ENCODE measurements at regions not wholly inside any gene's neighbourhood (a gene's known extent, or its start where the extent isn't known, plus 50 kb on each side); places are given as distances from the start of the nearest gene placed in this dataset.

DNA sequence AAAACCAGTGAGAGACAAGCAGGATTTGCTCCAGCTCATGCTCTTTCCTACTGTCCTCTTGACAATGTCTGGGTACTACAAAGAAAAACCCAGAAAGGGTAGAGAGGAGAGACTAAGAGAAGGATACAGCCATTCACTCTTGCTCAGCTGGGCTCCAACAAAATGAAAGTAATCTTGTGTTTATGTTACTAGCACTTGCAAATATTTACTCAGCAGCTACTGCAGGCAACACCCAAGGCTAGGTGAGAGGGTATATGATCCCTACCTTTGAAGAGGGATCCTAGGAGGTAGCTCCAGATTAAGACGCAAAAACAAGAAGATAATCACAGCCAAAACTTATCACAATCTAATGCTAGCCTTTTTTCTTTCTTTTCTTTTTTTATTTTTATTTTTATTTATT is 329.6 kb upstream of the ACVR2A start:
- TF ChIP-seq, protein P1, sequence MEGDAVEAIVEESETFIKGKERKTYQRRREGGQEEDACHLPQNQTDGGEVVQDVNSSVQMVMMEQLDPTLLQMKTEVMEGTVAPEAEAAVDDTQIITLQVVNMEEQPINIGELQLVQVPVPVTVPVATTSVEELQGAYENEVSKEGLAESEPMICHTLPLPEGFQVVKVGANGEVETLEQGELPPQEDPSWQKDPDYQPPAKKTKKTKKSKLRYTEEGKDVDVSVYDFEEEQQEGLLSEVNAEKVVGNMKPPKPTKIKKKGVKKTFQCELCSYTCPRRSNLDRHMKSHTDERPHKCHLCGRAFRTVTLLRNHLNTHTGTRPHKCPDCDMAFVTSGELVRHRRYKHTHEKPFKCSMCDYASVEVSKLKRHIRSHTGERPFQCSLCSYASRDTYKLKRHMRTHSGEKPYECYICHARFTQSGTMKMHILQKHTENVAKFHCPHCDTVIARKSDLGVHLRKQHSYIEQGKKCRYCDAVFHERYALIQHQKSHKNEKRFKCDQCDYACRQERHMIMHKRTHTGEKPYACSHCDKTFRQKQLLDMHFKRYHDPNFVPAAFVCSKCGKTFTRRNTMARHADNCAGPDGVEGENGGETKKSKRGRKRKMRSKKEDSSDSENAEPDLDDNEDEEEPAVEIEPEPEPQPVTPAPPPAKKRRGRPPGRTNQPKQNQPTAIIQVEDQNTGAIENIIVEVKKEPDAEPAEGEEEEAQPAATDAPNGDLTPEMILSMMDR (IDR thresholded peaks at IDR 0.05 in 2 of 3, conservative IDR thresholded peaks at IDR 0.05 in 1 of 3; ENCODE audit: borderline replicate concordance in 1 of 3, insufficient read depth in 1 of 3, low read depth in 2 of 3, low read length in 2 of 3) = no peak
- TF ChIP-seq, protein P2, sequence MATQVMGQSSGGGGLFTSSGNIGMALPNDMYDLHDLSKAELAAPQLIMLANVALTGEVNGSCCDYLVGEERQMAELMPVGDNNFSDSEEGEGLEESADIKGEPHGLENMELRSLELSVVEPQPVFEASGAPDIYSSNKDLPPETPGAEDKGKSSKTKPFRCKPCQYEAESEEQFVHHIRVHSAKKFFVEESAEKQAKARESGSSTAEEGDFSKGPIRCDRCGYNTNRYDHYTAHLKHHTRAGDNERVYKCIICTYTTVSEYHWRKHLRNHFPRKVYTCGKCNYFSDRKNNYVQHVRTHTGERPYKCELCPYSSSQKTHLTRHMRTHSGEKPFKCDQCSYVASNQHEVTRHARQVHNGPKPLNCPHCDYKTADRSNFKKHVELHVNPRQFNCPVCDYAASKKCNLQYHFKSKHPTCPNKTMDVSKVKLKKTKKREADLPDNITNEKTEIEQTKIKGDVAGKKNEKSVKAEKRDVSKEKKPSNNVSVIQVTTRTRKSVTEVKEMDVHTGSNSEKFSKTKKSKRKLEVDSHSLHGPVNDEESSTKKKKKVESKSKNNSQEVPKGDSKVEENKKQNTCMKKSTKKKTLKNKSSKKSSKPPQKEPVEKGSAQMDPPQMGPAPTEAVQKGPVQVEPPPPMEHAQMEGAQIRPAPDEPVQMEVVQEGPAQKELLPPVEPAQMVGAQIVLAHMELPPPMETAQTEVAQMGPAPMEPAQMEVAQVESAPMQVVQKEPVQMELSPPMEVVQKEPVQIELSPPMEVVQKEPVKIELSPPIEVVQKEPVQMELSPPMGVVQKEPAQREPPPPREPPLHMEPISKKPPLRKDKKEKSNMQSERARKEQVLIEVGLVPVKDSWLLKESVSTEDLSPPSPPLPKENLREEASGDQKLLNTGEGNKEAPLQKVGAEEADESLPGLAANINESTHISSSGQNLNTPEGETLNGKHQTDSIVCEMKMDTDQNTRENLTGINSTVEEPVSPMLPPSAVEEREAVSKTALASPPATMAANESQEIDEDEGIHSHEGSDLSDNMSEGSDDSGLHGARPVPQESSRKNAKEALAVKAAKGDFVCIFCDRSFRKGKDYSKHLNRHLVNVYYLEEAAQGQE (IDR thresholded peaks at IDR 0.05; ENCODE audit: low read depth) = no peak
